GM23338 (cell line): ENCODE measurements at regions not wholly inside any gene's neighbourhood (a gene's known extent, or its start where the extent isn't known, plus 50 kb on each side); places are given as distances from the start of the nearest gene placed in this dataset.

Experiments
- CTCF ChIP-seq, 2 experiments: fragments of 200-600 bp in 1 of 2; sonication (generic) in 1 of 2; conservative IDR thresholded peaks; 2 replicates each; pipeline versions ENCODE4 v1.5.1 to v1.6.1; 2016 to 2017; ENCODE audit warnings: antibody characterized with exemption in 2 of 2, low read depth in 2 of 2, mild to moderate bottlenecking in 2 of 2, moderate library complexity in 1 of 2
- EZH2phosphoT487 ChIP-seq: fragments of 200-600 bp; sonication (generic); IDR thresholded peaks from one replicate; pipeline ENCODE4 v1.8.1; 2018; ENCODE audit warnings: antibody characterized with exemption; ENCODE audit not compliant: unreplicated experiment
- POLR2AphosphoS5 ChIP-seq: IDR thresholded peaks from 2 replicates; pipeline ENCODE4 v1.6.1; 2016; ENCODE audit warnings: antibody characterized with exemption, low read depth

- TF ChIP-seq POLR2AphosphoS5 (no peak), CTCF (conservative IDR thresholded peaks at IDR 0.05; ENCODE audit: low read depth in 2 of 2) (no peak), EZH2phosphoT487 (no peak)
Measured at GRCh38 chr17:77470330-77470786, 329.6 kb downstream of the SEC14L1 start.
